GM18519 (cell line): ENCODE measurements at regions not wholly inside any gene's neighbourhood (a gene's known extent, or its start where the extent isn't known, plus 50 kb on each side); places are given as distances from the start of the nearest gene placed in this dataset.

Source experiments
- ATAC-seq: cut with Tn5 transposase; IDR thresholded peaks from one replicate; pipeline ENCODE4 v1.9.1; 2021; ENCODE audit warnings: mild to moderate bottlenecking, moderate library complexity; ENCODE audit not compliant: unreplicated experiment, low FRiP score

GRCh38 chr4:14562901-14563300 lies 439.4 kb upstream of the CPEB2 start:
- no peak for ATAC-seq

GRCh38 chr4:14564281-14564680 lies 438.0 kb upstream of the CPEB2 start:
- ATAC-seq: no peak

GRCh38 chr4:14566518-14566917 lies 435.8 kb upstream of the CPEB2 start:
- ATAC-seq: no peak

GRCh38 chr4:14568351-14568750 lies 433.9 kb upstream of the CPEB2 start:
- no peak for ATAC-seq

- ATAC-seq: no peak
These were observed 427.0 kb upstream of the CPEB2 start for GRCh38 chr4:14575289-14575688.

- no peak for ATAC-seq
These were observed 426.4 kb upstream of the CPEB2 start for GRCh38 chr4:14575919-14576318.

- no peak for ATAC-seq
These were observed 422.2 kb upstream of the CPEB2 start for GRCh38 chr4:14580061-14580460.

- no peak for ATAC-seq
These were observed 420.5 kb upstream of the CPEB2 start for GRCh38 chr4:14581741-14582140.

- no peak for ATAC-seq
These were observed 419.6 kb upstream of the CPEB2 start for GRCh38 chr4:14582677-14583076.

- ATAC-seq: no peak
These were observed 418.9 kb upstream of the CPEB2 start for GRCh38 chr4:14583331-14583730.

- no peak for ATAC-seq
These were observed 418.5 kb upstream of the CPEB2 start for GRCh38 chr4:14583752-14584151.

- ATAC-seq: no peak
These were observed 409.3 kb upstream of the CPEB2 start for GRCh38 chr4:14592950-14593349.

- ATAC-seq: no peak
These were observed 406.3 kb upstream of the CPEB2 start for GRCh38 chr4:14596028-14596427.

- ATAC-seq: no peak
These were observed 405.8 kb upstream of the CPEB2 start for GRCh38 chr4:14596437-14596836.

- ATAC-seq: no peak
These were observed 405.4 kb upstream of the CPEB2 start for GRCh38 chr4:14596904-14597303.

- ATAC-seq: no peak
These were observed 400.1 kb upstream of the CPEB2 start for GRCh38 chr4:14602206-14602605.

GRCh38 chr4:14607001-14607400 lies 395.3 kb upstream of the CPEB2 start:
- no peak for ATAC-seq

- no peak for ATAC-seq
These were observed 394.7 kb upstream of the CPEB2 start for GRCh38 chr4:14607578-14607977.

- ATAC-seq: no peak
These were observed 393.7 kb upstream of the CPEB2 start for GRCh38 chr4:14608630-14609029.

- ATAC-seq: no peak
These were observed 387.4 kb upstream of the CPEB2 start for GRCh38 chr4:14614840-14615239.

- ATAC-seq: no peak
These were observed 386.6 kb upstream of the CPEB2 start for GRCh38 chr4:14615671-14616070.

GRCh38 chr4:14620567-14621141 lies 381.6 kb upstream of the CPEB2 start:
- ATAC-seq: no peak
